ENCODE measurements at regions not wholly inside any gene's neighbourhood (a gene's known extent, or its start where the extent isn't known, plus 50 kb on each side); places are given as distances from the start of the nearest gene placed in this dataset.
"Not testable (repeated sequence)": the region's sequence is repeated elsewhere in the genome, so short reads cannot be mapped to it uniquely, and the experiment has no call there.

- Mint-ChIP-seq H3K36me3 (ENCODE audit: insufficient read depth) (no peaks in the 10 kb centered on the region), H3K9me3 (ENCODE audit: low read depth) (no peaks in the 10 kb centered on the region), H3K4me1 (ENCODE audit: low read depth) (no peaks in the 10 kb centered on the region), H3K4me3 (ENCODE audit: low read depth) (no peak overlapping the region), H3K27ac (no peak overlapping the region), H3K27me3 (no peaks in the 10 kb centered on the region)
- DNase-seq (ENCODE audit: low spot score, unreplicated experiment), result no peak
- no peak for TF ChIP-seq CTCF (IDR thresholded peaks at IDR 0.05; ENCODE audit: unreplicated experiment)
These were observed 552.8 kb upstream of the NR5A2 start for GRCh38 chr1:199474738-199475137.

GRCh38 chr1:199482426-199482825 lies 545.1 kb upstream of the NR5A2 start:
- no peaks in the 10 kb centered on the region for H3K27me3 Mint-ChIP-seq
- no peaks in the 10 kb centered on the region for H3K4me1 Mint-ChIP-seq (ENCODE audit: low read depth)

GRCh38 chr1:199489594-199489993 lies 537.9 kb upstream of the NR5A2 start:
- no peak for TF ChIP-seq CTCF (IDR thresholded peaks at IDR 0.05; ENCODE audit: unreplicated experiment)

More at GRCh38 chr1:199482426-199482825, 545.1 kb upstream of the NR5A2 start:
- Mint-ChIP-seq H3K9me3 (ENCODE audit: low read depth) (peaks cover 4% of the 10 kb centered on the region), H3K4me3 (ENCODE audit: low read depth) (no peak overlapping the region), H3K27ac (no peak overlapping the region), H3K36me3 (ENCODE audit: insufficient read depth) (no peaks in the 10 kb centered on the region)
- no peak for TF ChIP-seq CTCF (IDR thresholded peaks at IDR 0.05; ENCODE audit: unreplicated experiment)
- DNase-seq (ENCODE audit: low spot score, unreplicated experiment), result no peak

GRCh38 chr1:199490769-199491527 lies 536.6 kb upstream of the NR5A2 start:
- H3K27ac Mint-ChIP-seq, result no peak overlapping the region
- DNase-seq (ENCODE audit: low spot score, unreplicated experiment), result no peak

More at GRCh38 chr1:199489594-199489993, 537.9 kb upstream of the NR5A2 start:
- Mint-ChIP-seq H3K4me1 (ENCODE audit: low read depth) (no peaks in the 10 kb centered on the region), H3K27me3 (no peaks in the 10 kb centered on the region), H3K4me3 (ENCODE audit: low read depth) (no peak overlapping the region), H3K27ac (no peak overlapping the region), H3K36me3 (ENCODE audit: insufficient read depth) (no peaks in the 10 kb centered on the region), H3K9me3 (ENCODE audit: low read depth) (peaks cover 9% of the 10 kb centered on the region)
- no peak for DNase-seq (ENCODE audit: low spot score, unreplicated experiment)

GRCh38 chr1:199495432-199495831 lies 532.1 kb upstream of the NR5A2 start:
- Mint-ChIP-seq H3K36me3 (ENCODE audit: insufficient read depth) (no peaks in the 10 kb centered on the region), H3K27ac (no peak overlapping the region), H3K4me1 (ENCODE audit: low read depth) (no peaks in the 10 kb centered on the region), H3K27me3 (no peaks in the 10 kb centered on the region), H3K9me3 (ENCODE audit: low read depth) (peaks cover 11% of the 10 kb centered on the region), H3K4me3 (ENCODE audit: low read depth) (no peak overlapping the region)
- DNase-seq (ENCODE audit: low spot score, unreplicated experiment), result no peak
- TF ChIP-seq CTCF (IDR thresholded peaks at IDR 0.05; ENCODE audit: unreplicated experiment), result no peak

More at GRCh38 chr1:199490769-199491527, 536.6 kb upstream of the NR5A2 start:
- Mint-ChIP-seq H3K9me3 (ENCODE audit: low read depth) (peaks cover 15% of the 10 kb centered on the region), H3K4me3 (ENCODE audit: low read depth) (no peak overlapping the region), H3K27me3 (no peaks in the 10 kb centered on the region), H3K4me1 (ENCODE audit: low read depth) (no peaks in the 10 kb centered on the region), H3K36me3 (ENCODE audit: insufficient read depth) (no peaks in the 10 kb centered on the region)
- TF ChIP-seq CTCF (IDR thresholded peaks at IDR 0.05; ENCODE audit: unreplicated experiment), result no peak

GRCh38 chr1:199498802-199499201 lies 528.7 kb upstream of the NR5A2 start:
- not testable (repeated sequence) for H3K4me1 Mint-ChIP-seq (ENCODE audit: low read depth); H3K27me3 Mint-ChIP-seq; H3K4me3 Mint-ChIP-seq (ENCODE audit: low read depth); H3K36me3 Mint-ChIP-seq (ENCODE audit: insufficient read depth); H3K27ac Mint-ChIP-seq; DNase-seq (ENCODE audit: low spot score, unreplicated experiment)
- H3K9me3 Mint-ChIP-seq (ENCODE audit: low read depth), result peaks cover 19% of the 10 kb centered on the region
